Progenitor cell of endocrine pancreas (in vitro differentiated cells): ENCODE measurements at regions not wholly inside any gene's neighbourhood (a gene's known extent, or its start where the extent isn't known, plus 50 kb on each side); places are given as distances from the start of the nearest gene placed in this dataset.

Experiments used
- DNase-seq: peaks from one replicate; pipeline ENCODE4 v3.0.0; 2021; ENCODE audit warnings: low spot score; ENCODE audit not compliant: unreplicated experiment
- H3K27ac Mint-ChIP-seq: 2 replicates; pipeline ENCODE4 v1.8.0; 2021; ENCODE audit warnings: mild to moderate bottlenecking, moderate library complexity, mixed read lengths
- H3K27me3 Mint-ChIP-seq: 2 replicates; pipeline ENCODE4 v1.8.0; 2021; ENCODE audit warnings: mixed read lengths
- H3K36me3 Mint-ChIP-seq: 2 replicates; pipeline ENCODE4 v1.8.0; 2022; ENCODE audit warnings: mixed read lengths; ENCODE audit not compliant: insufficient read depth
- H3K4me1 Mint-ChIP-seq: 2 replicates; pipeline ENCODE4 v1.8.0; 2021; ENCODE audit warnings: low read depth, mixed read lengths
- H3K4me3 Mint-ChIP-seq: 2 replicates; pipeline ENCODE4 v1.8.0; 2021; ENCODE audit warnings: low read depth, mild to moderate bottlenecking, moderate library complexity, mixed read lengths
- H3K9me3 Mint-ChIP-seq: 2 replicates; pipeline ENCODE4 v1.8.0; 2021; ENCODE audit warnings: low read depth, mixed read lengths
- TF ChIP-seq, protein P1 (sequence below): fragments of 200-600 bp; sonication (generic); IDR thresholded peaks from one replicate; pipeline ENCODE4 v1.5.0; 2021; ENCODE audit warnings: antibody characterized with exemption, mild to moderate bottlenecking; ENCODE audit not compliant: unreplicated experiment

DNA sequence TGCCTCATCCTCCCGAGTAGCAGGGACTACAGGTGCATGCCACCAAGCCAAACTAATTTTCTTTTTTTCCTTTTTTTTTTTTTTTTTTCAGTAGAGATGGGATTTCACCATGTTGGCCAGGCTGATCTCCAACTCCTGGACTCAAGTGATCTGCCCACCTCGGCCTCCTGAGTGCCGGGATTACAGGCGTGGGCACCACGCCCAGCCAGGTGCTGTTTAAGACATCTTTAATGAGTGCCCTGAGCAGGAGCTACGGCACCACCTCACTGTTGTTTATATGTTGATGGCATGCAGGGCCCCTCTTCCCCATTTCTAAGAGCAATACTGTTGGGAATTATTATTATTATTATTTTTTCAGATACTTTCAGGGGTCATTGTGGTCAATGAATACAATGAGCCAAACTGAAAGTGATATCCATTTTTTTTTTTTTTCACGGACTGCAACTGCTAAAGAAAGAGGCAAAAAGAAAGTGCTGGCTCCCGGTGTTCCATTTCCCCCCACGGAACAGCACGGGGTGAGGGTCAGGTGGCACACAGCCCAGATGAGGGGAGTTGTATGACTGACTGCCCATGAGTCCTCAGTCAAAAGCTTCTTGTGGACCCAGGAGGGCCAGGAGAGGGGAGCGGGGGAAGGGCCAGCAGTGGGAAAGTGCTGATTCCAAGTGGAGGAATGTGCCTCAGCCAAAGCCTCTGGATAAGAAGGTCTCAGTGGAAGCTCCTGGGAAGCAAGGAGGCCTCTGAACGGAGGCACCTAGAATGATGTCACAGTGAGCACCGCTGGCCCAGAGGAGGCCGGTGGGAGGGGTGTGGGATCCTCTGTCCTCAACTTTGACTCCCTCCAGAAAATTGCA is 101.8 kb upstream of the HPF1 start:
- H3K27me3 Mint-ChIP-seq, result no peaks in the 10 kb centered on the region
- peaks cover 9% of the 10 kb centered on the region for H3K9me3 Mint-ChIP-seq
- peaks cover 24% of the 10 kb centered on the region for H3K4me1 Mint-ChIP-seq
- peaks cover 7% of the 10 kb centered on the region for H3K36me3 Mint-ChIP-seq
- H3K27ac Mint-ChIP-seq, result no peak overlapping the region
- TF ChIP-seq, protein P1, sequence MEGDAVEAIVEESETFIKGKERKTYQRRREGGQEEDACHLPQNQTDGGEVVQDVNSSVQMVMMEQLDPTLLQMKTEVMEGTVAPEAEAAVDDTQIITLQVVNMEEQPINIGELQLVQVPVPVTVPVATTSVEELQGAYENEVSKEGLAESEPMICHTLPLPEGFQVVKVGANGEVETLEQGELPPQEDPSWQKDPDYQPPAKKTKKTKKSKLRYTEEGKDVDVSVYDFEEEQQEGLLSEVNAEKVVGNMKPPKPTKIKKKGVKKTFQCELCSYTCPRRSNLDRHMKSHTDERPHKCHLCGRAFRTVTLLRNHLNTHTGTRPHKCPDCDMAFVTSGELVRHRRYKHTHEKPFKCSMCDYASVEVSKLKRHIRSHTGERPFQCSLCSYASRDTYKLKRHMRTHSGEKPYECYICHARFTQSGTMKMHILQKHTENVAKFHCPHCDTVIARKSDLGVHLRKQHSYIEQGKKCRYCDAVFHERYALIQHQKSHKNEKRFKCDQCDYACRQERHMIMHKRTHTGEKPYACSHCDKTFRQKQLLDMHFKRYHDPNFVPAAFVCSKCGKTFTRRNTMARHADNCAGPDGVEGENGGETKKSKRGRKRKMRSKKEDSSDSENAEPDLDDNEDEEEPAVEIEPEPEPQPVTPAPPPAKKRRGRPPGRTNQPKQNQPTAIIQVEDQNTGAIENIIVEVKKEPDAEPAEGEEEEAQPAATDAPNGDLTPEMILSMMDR, result no peak
- no peak for DNase-seq
- H3K4me3 Mint-ChIP-seq, result no peak overlapping the region

DNA sequence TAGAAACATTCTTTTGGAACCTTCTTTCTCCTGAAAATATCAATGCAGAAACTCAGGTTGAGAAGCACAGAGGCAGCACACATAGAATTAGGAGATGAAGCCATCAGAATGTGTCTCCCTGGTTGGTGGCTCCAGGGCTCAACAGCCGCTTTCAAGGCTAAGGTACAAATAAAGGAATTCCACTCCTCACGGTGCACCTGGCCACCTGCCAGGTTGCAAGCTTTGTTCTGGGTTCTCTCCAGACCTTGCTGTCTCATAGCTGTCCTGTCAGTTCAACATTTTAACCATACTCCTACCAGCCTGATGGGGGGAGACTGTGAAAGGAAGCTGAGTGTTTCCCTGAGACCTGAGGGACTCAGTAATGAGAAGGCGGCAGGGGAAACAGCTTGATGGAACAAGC is 96.3 kb upstream of the HPF1 start:
- H3K27me3 Mint-ChIP-seq, result no peaks in the 10 kb centered on the region

DNA sequence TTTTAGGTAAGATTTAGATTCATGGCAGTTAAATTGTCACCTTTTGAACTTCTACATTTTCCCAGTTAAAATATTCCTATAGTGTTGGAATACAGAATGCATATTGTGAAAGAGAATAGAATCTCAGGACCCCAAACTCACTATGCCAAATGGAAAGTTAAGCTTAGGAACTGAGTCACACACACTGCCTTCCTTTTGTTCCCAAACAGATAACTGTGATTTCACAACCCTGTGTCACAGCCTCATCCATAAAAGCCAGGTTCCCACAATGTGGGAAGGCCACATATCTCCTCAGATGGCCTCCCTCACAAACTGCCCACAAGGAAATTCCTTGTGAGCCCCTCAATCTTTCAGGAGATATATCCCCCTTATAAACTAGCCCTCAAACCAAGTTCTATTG is 94.7 kb upstream of the HPF1 start:
- Mint-ChIP-seq H3K27ac (no peak overlapping the region), H3K4me1 (peaks cover 6% of the 10 kb centered on the region), H3K9me3 (peaks cover 9% of the 10 kb centered on the region), H3K4me3 (no peak overlapping the region), H3K27me3 (no peaks in the 10 kb centered on the region), H3K36me3 (peaks cover 7% of the 10 kb centered on the region)
- TF ChIP-seq, protein P1, result no peak
- no peak for DNase-seq

More for the DNA sequence above, 96.3 kb upstream of the HPF1 start:
- Mint-ChIP-seq H3K4me3 (no peak overlapping the region), H3K27ac (no peak overlapping the region), H3K4me1 (peaks cover 6% of the 10 kb centered on the region), H3K36me3 (peaks cover 7% of the 10 kb centered on the region), H3K9me3 (peaks cover 9% of the 10 kb centered on the region)
- DNase-seq, result no peak
- TF ChIP-seq, protein P1, result no peak

DNA sequence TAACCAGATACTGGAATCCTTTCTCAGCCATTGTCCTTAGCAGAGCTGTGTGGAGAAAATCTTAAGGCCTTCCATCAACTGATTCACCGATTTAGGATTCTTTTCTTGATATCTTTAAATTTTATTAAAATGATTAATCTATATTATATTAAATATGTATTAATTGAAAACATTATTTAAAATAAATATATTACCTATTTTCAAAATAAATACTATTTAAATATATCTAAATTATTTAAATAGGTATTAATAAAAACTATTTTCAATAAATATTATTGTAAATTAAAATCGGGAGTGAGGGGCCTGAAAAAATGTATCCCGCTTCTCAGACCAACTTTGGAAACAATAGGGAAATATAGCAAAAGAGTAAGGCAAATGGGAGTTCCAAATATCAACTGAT is 94.0 kb upstream of the HPF1 start:
- DNase-seq, result no peak
- Mint-ChIP-seq H3K27me3 (no peaks in the 10 kb centered on the region), H3K27ac (no peak overlapping the region), H3K4me1 (peaks cover 6% of the 10 kb centered on the region), H3K4me3 (no peak overlapping the region), H3K36me3 (peaks cover 5% of the 10 kb centered on the region), H3K9me3 (peaks cover 7% of the 10 kb centered on the region)
- TF ChIP-seq, protein P1, result no peak

DNA sequence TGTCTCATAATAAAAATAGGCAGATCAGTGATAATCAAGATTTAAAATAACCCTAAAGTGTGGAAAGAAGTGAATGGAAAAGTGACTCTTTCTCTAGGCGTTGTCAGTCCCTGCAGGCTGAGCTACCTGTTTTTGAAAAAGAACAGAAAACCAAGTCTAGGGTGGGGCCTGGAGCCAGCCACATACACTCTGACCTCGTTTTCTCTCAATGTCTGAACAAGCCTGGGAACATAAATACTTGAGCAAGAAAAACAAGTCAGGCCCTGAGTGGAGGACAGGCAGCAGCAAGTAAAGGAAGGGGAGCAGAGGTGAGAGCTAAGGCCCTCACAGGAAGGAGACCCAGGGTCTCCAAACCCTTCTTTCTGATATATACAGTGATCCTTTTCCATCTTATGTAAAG is 91.7 kb upstream of the HPF1 start:
- Mint-ChIP-seq H3K36me3 (no peaks in the 10 kb centered on the region), H3K4me1 (peaks cover 6% of the 10 kb centered on the region), H3K9me3 (no peaks in the 10 kb centered on the region), H3K4me3 (no peak overlapping the region), H3K27ac (no peak overlapping the region), H3K27me3 (no peaks in the 10 kb centered on the region)
- TF ChIP-seq, protein P1, result no peak
- DNase-seq, result no peak
